ENCODE measurements at regions not wholly inside any gene's neighbourhood (a gene's known extent, or its start where the extent isn't known, plus 50 kb on each side); places are given as distances from the start of the nearest gene placed in this dataset.

DNA sequence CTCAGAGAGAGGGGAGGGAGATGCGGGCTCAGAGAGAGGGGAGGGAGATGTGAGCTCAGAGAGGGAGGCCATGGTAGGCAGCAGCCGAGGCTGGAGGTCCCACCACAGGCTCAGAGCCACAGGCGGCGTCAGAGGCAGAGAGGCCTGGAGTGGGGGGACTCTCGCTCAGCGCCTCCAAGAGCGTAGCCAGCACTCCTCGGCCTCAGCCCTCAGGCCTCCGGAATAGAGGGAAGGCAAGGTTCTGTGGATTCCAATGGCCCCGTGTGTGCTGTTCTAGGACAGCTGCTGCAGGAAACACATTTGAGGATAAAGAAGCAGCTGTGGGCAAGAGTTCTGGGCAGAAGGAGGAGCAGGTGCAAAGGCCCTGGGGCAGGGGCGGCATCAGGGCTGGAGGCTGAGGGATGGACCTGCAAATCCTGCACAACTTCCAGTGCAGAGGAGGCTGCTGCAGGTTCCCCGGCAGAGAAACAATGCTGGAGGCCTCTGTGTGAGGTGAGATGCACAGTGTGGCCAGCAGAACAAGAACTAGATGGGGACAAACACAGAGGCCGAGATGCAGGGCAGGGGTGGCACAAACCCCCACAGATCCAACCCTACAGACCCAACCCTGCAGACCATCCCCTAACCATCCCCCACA is 59.1 kb upstream of the GALNT9 start:
- no peak for ATAC-seq
- TF ChIP-seq ZNF8 (CRISPR knock-in tag; IDR thresholded peaks at IDR 0.05) (no peak), ZFP3 (CRISPR knock-in tag; IDR thresholded peaks at IDR 0.05) (no peak), CSDC2 (CRISPR knock-in tag; IDR thresholded peaks at IDR 0.05) (no peak), ARNTL (CRISPR knock-in tag; IDR thresholded peaks at IDR 0.05; ENCODE audit: borderline replicate concordance, low read depth) (no peak), PPARA (CRISPR knock-in tag; IDR thresholded peaks at IDR 0.05; ENCODE audit: borderline replicate concordance) (no peak), TCF4 (CRISPR knock-in tag; IDR thresholded peaks at IDR 0.05; ENCODE audit: borderline replicate concordance) (no peak), TSHZ2 (CRISPR knock-in tag; IDR thresholded peaks at IDR 0.05) (no peak), ISL1 (CRISPR knock-in tag; IDR thresholded peaks at IDR 0.05) (no peak), ZNF565 (CRISPR knock-in tag; conservative IDR thresholded peaks at IDR 0.05; ENCODE audit: low read depth) (no peak), RARB (CRISPR knock-in tag; IDR thresholded peaks at IDR 0.05) (no peak), ESRRG (CRISPR knock-in tag; IDR thresholded peaks at IDR 0.05) (no peak)
- TF ChIP-seq, protein P1, sequence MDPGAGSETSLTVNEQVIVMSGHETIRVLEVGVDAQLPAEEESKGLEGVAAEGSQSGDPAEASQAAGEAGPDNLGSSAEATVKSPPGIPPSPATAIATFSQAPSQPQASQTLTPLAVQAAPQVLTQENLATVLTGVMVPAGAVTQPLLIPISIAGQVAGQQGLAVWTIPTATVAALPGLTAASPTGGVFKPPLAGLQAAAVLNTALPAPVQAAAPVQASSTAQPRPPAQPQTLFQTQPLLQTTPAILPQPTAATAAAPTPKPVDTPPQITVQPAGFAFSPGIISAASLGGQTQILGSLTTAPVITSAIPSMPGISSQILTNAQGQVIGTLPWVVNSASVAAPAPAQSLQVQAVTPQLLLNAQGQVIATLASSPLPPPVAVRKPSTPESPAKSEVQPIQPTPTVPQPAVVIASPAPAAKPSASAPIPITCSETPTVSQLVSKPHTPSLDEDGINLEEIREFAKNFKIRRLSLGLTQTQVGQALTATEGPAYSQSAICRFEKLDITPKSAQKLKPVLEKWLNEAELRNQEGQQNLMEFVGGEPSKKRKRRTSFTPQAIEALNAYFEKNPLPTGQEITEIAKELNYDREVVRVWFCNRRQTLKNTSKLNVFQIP (CRISPR knock-in tag; IDR thresholded peaks at IDR 0.05; ENCODE audit: borderline replicate concordance, low read depth), result no peak

DNA sequence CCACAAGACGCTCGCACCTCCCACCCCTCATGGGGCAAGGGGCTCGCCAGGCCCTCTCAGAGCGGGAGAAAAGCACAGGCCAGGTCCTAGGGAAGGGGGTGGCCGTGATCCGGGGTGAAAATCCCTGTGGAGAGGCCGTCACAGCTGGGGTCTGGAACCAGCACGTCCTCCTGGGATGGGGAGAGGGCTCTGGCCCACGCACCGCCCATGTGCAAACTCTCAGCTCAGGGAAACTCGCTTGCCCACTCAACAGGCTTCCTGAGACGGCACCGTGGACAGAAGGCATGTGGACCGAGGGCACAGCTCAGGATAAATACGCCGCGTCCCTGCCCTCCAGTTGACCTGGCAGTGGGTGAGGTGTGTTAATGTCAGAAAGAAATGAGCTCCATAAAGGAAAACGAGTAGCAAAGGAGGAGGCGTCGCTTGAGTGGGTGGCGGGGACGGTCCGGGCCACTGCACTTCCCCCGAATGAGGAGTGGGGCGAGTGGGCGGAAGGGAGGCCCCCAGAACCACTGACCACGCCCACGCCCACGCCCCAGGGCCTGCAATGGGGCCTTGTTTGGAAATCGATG is 57.6 kb upstream of the GALNT9 start:
- ATAC-seq, result no peak; the same call in 2 of the 3 replicates
- TF ChIP-seq CSRNP3 (CRISPR knock-in tag; IDR thresholded peaks at IDR 0.05) (no peak), ZNF70 (CRISPR knock-in tag; IDR thresholded peaks at IDR 0.05) (no peak), OSR1 (CRISPR knock-in tag; IDR thresholded peaks at IDR 0.05) (no peak), ZC3H10 (CRISPR knock-in tag; IDR thresholded peaks at IDR 0.05) (no peak), RARB (CRISPR knock-in tag; IDR thresholded peaks at IDR 0.05) (no peak), ZNF565 (CRISPR knock-in tag; conservative IDR thresholded peaks at IDR 0.05; ENCODE audit: low read depth) (no peak), ESRRG (CRISPR knock-in tag; IDR thresholded peaks at IDR 0.05) (no peak), TCF4 (CRISPR knock-in tag; IDR thresholded peaks at IDR 0.05; ENCODE audit: borderline replicate concordance) (no peak), GLIS3 (CRISPR knock-in tag; IDR thresholded peaks at IDR 0.05) (no peak), PPARA (CRISPR knock-in tag; IDR thresholded peaks at IDR 0.05; ENCODE audit: borderline replicate concordance) (no peak), BACH2 (CRISPR knock-in tag; IDR thresholded peaks at IDR 0.05; ENCODE audit: borderline replicate concordance) (no peak), CREB5 (CRISPR knock-in tag; IDR thresholded peaks at IDR 0.05; ENCODE audit: low read depth) (no peak), SNAI2 (CRISPR knock-in tag; IDR thresholded peaks at IDR 0.05) (no peak), ISL1 (CRISPR knock-in tag; IDR thresholded peaks at IDR 0.05) (no peak), ZFP30 (CRISPR knock-in tag; IDR thresholded peaks at IDR 0.05) (no peak), TSHZ2 (CRISPR knock-in tag; IDR thresholded peaks at IDR 0.05) (no peak), ZFP3 (CRISPR knock-in tag; IDR thresholded peaks at IDR 0.05) (no peak), CSDC2 (CRISPR knock-in tag; IDR thresholded peaks at IDR 0.05) (no peak)
- TF ChIP-seq, protein P1 (CRISPR knock-in tag; IDR thresholded peaks at IDR 0.05; ENCODE audit: borderline replicate concordance, low read depth), result no peak

All from SK-N-SH treated with all-trans-retinoic acid at 6 μM for 48 hours (cell line).